Neural crest cell (in vitro differentiated cells): ENCODE measurements at regions not wholly inside any gene's neighbourhood (a gene's known extent, or its start where the extent isn't known, plus 50 kb on each side); places are given as distances from the start of the nearest gene placed in this dataset.

ENCODE experiments used
- DNase-seq: peaks from one replicate; pipeline ENCODE4 v3.0.0; 2021; ENCODE audit warnings: low read depth, mixed read lengths, low spot score
- H3K27ac Mint-ChIP-seq: one replicate; pipeline ENCODE4 v1.8.0; 2021; ENCODE audit warnings: mild to moderate bottlenecking, mixed read lengths; ENCODE audit not compliant: unreplicated experiment
- H3K27me3 Mint-ChIP-seq: 2 replicates; pipeline ENCODE4 v1.8.0; 2021; ENCODE audit warnings: low read depth, mild to moderate bottlenecking, mixed read lengths
- H3K36me3 Mint-ChIP-seq: 2 replicates; pipeline ENCODE4 v1.8.0; 2021; ENCODE audit warnings: low read depth, mild to moderate bottlenecking, mixed read lengths
- H3K4me1 Mint-ChIP-seq: 2 replicates; pipeline ENCODE4 v1.8.0; 2021; ENCODE audit warnings: mixed read lengths
- H3K4me3 Mint-ChIP-seq: one replicate; pipeline ENCODE4 v1.8.0; 2021; ENCODE audit warnings: mild to moderate bottlenecking, mixed read lengths
- H3K9me3 Mint-ChIP-seq: 2 replicates; pipeline ENCODE4 v1.8.0; 2021; ENCODE audit warnings: mixed read lengths
- CTCF ChIP-seq: fragments of 200-600 bp; sonication (generic); conservative IDR thresholded peaks from 2 replicates; pipeline ENCODE4 v1.5.0; 2021; ENCODE audit warnings: antibody characterized with exemption, mild to moderate bottlenecking

GRCh38 chr2:126774761-126775160 lies 118.8 kb downstream of the GYPC start:
- H3K9me3 Mint-ChIP-seq = no peaks in the 10 kb centered on the region
- H3K27me3 Mint-ChIP-seq = peaks cover 6% of the 10 kb centered on the region
- DNase-seq = no peak
- H3K27ac Mint-ChIP-seq = no peak overlapping the region
- no peaks in the 10 kb centered on the region for H3K36me3 Mint-ChIP-seq
- no peak for TF ChIP-seq CTCF
- peaks cover 24% of the 10 kb centered on the region for H3K4me1 Mint-ChIP-seq
- no peak overlapping the region for H3K4me3 Mint-ChIP-seq

- no peak for DNase-seq
- Mint-ChIP-seq H3K9me3 (no peaks in the 10 kb centered on the region), H3K36me3 (no peaks in the 10 kb centered on the region), H3K4me1 (peaks cover 24% of the 10 kb centered on the region), H3K4me3 (peak overlapping the region; percentile 80), H3K27ac (peak overlapping the region; percentile 68), H3K27me3 (peaks cover 6% of the 10 kb centered on the region)
- TF ChIP-seq CTCF = no peak
Observed at GRCh38 chr2:126775300-126775985, 119.5 kb downstream of the GYPC start.

- DNase-seq = no peak
Observed at GRCh38 chr2:126776255-126776654, 120.3 kb downstream of the GYPC start.

GRCh38 chr2:126776692-126777619 lies 121.0 kb downstream of the GYPC start:
- peak; percentile 88 for DNase-seq
- Mint-ChIP-seq H3K4me1 (peaks cover 24% of the 10 kb centered on the region), H3K27ac (no peak overlapping the region), H3K9me3 (no peaks in the 10 kb centered on the region), H3K27me3 (peaks cover 6% of the 10 kb centered on the region), H3K4me3 (peak overlapping the region; percentile 90), H3K36me3 (no peaks in the 10 kb centered on the region)
- peak; percentile 97 for TF ChIP-seq CTCF

More at GRCh38 chr2:126776255-126776654, 120.3 kb downstream of the GYPC start:
- TF ChIP-seq CTCF = no peak
- peaks cover 24% of the 10 kb centered on the region for H3K4me1 Mint-ChIP-seq
- no peaks in the 10 kb centered on the region for H3K36me3 Mint-ChIP-seq
- H3K4me3 Mint-ChIP-seq = peak overlapping the region; percentile 80
- H3K9me3 Mint-ChIP-seq = no peaks in the 10 kb centered on the region
- H3K27me3 Mint-ChIP-seq = peaks cover 6% of the 10 kb centered on the region
- H3K27ac Mint-ChIP-seq = no peak overlapping the region

- Mint-ChIP-seq H3K4me1 (peaks cover 24% of the 10 kb centered on the region), H3K27me3 (peaks cover 6% of the 10 kb centered on the region), H3K4me3 (peak overlapping the region; percentile 90), H3K27ac (no peak overlapping the region), H3K9me3 (no peaks in the 10 kb centered on the region), H3K36me3 (no peaks in the 10 kb centered on the region)
- TF ChIP-seq CTCF = no peak
- no peak for DNase-seq
Observed at GRCh38 chr2:126777620-126777978, 121.1 kb upstream of the TEX51 start.
